Body of pancreas (tissue), 4 donors: ENCODE measurements at regions not wholly inside any gene's neighbourhood (a gene's known extent, or its start where the extent isn't known, plus 50 kb on each side); places are given as distances from the start of the nearest gene placed in this dataset.

ENCODE experiments used
- POLR2A ChIP-seq, 3 donors: fragments of 450-650 bp; IDR thresholded peaks; one replicate each; pipeline ENCODE4 v1.6.1; 2016; ENCODE audit warnings: antibody characterized with exemption in 3 of 3, mild to moderate bottlenecking in 2 of 3
- TF ChIP-seq, protein P1 (sequence below), 7 experiments: fragments of 450-650 bp in 4 of 7; fragments of 200-600 bp in 3 of 7; sonication (generic) in 3 of 7; IDR thresholded peaks; one replicate each; pipeline ENCODE4 v1.5.1; 2016 to 2019; ENCODE audit warnings: antibody characterized with exemption in 7 of 7

DNA sequence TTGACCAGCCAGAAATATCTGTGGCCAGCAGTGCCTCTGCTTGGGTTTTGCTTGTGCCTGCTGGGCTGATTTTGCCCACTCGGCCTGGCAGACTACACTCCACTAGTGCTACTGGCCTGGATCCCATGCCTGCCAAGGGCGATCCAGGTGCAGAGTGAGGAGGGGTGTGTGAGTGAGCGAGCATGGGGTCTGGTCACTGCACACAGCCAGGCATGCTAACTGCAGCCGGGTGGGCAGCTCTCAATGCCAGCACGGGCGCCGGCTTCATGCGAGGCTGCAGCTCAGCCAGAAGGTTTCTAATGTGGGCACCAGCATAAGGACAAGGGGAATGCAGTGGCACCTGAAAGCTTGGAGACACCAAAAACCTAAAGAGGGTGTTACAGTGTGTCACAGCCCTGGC, 1161.4 kb downstream of the FSTL5 start:
- TF ChIP-seq, protein P1, sequence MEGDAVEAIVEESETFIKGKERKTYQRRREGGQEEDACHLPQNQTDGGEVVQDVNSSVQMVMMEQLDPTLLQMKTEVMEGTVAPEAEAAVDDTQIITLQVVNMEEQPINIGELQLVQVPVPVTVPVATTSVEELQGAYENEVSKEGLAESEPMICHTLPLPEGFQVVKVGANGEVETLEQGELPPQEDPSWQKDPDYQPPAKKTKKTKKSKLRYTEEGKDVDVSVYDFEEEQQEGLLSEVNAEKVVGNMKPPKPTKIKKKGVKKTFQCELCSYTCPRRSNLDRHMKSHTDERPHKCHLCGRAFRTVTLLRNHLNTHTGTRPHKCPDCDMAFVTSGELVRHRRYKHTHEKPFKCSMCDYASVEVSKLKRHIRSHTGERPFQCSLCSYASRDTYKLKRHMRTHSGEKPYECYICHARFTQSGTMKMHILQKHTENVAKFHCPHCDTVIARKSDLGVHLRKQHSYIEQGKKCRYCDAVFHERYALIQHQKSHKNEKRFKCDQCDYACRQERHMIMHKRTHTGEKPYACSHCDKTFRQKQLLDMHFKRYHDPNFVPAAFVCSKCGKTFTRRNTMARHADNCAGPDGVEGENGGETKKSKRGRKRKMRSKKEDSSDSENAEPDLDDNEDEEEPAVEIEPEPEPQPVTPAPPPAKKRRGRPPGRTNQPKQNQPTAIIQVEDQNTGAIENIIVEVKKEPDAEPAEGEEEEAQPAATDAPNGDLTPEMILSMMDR (IDR thresholded peaks at IDR 0.05) = no peak
- TF ChIP-seq POLR2A (IDR thresholded peaks at IDR 0.05) = no peak
